Vagina (tissue), 2 donors: ENCODE measurements at regions not wholly inside any gene's neighbourhood (a gene's known extent, or its start where the extent isn't known, plus 50 kb on each side); places are given as distances from the start of the nearest gene placed in this dataset.

Experiments used
- POLR2A ChIP-seq, 2 donors: fragments of 450-650 bp; IDR thresholded peaks; one replicate each; pipeline ENCODE4 v1.6.1; 2017; ENCODE audit warnings: antibody characterized with exemption in 2 of 2, mild to moderate bottlenecking in 2 of 2, moderate library complexity in 2 of 2
- POLR2AphosphoS5 ChIP-seq, 2 donors: sonication (generic); formaldehyde crosslinking; IDR thresholded peaks; one replicate each; pipeline ENCODE4 v1.9.0; 2017; ENCODE audit warnings: antibody characterized with exemption in 2 of 2, mild to moderate bottlenecking in 2 of 2, low read depth in 1 of 2; ENCODE audit not compliant: insufficient read depth in 1 of 2
- TF ChIP-seq, protein P1 (sequence below), 3 experiments: fragments of 450-650 bp in 2 of 3; fragments of 200-600 bp in 1 of 3; sonication (generic) in 1 of 3; IDR thresholded peaks; one replicate each; pipeline ENCODE4 v1.5.1; 2017 to 2019; ENCODE audit warnings: antibody characterized with exemption in 3 of 3, mild to moderate bottlenecking in 2 of 3, moderate library complexity in 2 of 3

GRCh38 chr5:56671571-56671970, 143.8 kb upstream of the MAP3K1 start:
- TF ChIP-seq, protein P1, sequence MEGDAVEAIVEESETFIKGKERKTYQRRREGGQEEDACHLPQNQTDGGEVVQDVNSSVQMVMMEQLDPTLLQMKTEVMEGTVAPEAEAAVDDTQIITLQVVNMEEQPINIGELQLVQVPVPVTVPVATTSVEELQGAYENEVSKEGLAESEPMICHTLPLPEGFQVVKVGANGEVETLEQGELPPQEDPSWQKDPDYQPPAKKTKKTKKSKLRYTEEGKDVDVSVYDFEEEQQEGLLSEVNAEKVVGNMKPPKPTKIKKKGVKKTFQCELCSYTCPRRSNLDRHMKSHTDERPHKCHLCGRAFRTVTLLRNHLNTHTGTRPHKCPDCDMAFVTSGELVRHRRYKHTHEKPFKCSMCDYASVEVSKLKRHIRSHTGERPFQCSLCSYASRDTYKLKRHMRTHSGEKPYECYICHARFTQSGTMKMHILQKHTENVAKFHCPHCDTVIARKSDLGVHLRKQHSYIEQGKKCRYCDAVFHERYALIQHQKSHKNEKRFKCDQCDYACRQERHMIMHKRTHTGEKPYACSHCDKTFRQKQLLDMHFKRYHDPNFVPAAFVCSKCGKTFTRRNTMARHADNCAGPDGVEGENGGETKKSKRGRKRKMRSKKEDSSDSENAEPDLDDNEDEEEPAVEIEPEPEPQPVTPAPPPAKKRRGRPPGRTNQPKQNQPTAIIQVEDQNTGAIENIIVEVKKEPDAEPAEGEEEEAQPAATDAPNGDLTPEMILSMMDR (IDR thresholded peaks at IDR 0.05), result no peak
- TF ChIP-seq POLR2A (IDR thresholded peaks at IDR 0.05) (no peak), POLR2AphosphoS5 (IDR thresholded peaks at IDR 0.05; ENCODE audit: insufficient read depth in 1 of 2, low read depth in 1 of 2) (no peak)
